ENCODE measurements at regions not wholly inside any gene's neighbourhood (a gene's known extent, or its start where the extent isn't known, plus 50 kb on each side); places are given as distances from the start of the nearest gene placed in this dataset.

- Histone ChIP-seq H3K9me3 (ENCODE audit: control insufficient read depth, insufficient read depth, low read length) (no peaks in the 10 kb centered on the region), H3K4me3 (ENCODE audit: low read depth, low read length) (no peak overlapping the region), H3K27me3 (ENCODE audit: control insufficient read depth, insufficient read depth, low read length) (no peaks in the 10 kb centered on the region), H3K4me1 (ENCODE audit: control insufficient read depth, insufficient read depth, low read length) (peaks cover 3% of the 10 kb centered on the region), H3K36me3 (ENCODE audit: control insufficient read depth, insufficient read depth, low read length) (no peaks in the 10 kb centered on the region), H3K27ac (ENCODE audit: low read depth, low read length) (no peak overlapping the region)
- no peak for DNase-seq (ENCODE audit: low read depth in 4 of 6, low spot score in 6 of 6)
Observed at GRCh38 chr10:88103576-88103975, 240.2 kb downstream of the PTEN start.

- no peak overlapping the region for H3K4me3 ChIP-seq (ENCODE audit: low read depth, low read length)
- H3K4me1 ChIP-seq (ENCODE audit: control insufficient read depth, insufficient read depth, low read length), result peaks cover 3% of the 10 kb centered on the region
- DNase-seq (ENCODE audit: low read depth in 4 of 6, low spot score in 6 of 6), result no peak
- no peaks in the 10 kb centered on the region for H3K27me3 ChIP-seq (ENCODE audit: control insufficient read depth, insufficient read depth, low read length)
- H3K27ac ChIP-seq (ENCODE audit: low read depth, low read length), result no peak overlapping the region
- H3K36me3 ChIP-seq (ENCODE audit: control insufficient read depth, insufficient read depth, low read length), result no peaks in the 10 kb centered on the region
- no peaks in the 10 kb centered on the region for H3K9me3 ChIP-seq (ENCODE audit: control insufficient read depth, insufficient read depth, low read length)
- WGBS (ENCODE audit: insufficient coverage), result no CpG with 5 or more reads among the region's 2 CpGs
Observed at GRCh38 chr10:88104223-88104622, 240.8 kb downstream of the PTEN start.

GRCh38 chr10:88106366-88106765, 242.9 kb downstream of the PTEN start:
- H3K9me3 ChIP-seq (ENCODE audit: control insufficient read depth, insufficient read depth, low read length), result no peaks in the 10 kb centered on the region
- H3K36me3 ChIP-seq (ENCODE audit: control insufficient read depth, insufficient read depth, low read length), result no peaks in the 10 kb centered on the region
- H3K4me3 ChIP-seq (ENCODE audit: low read depth, low read length), result no peak overlapping the region
- peaks cover 3% of the 10 kb centered on the region for H3K4me1 ChIP-seq (ENCODE audit: control insufficient read depth, insufficient read depth, low read length)
- no peak for DNase-seq (ENCODE audit: low read depth in 4 of 6, low spot score in 6 of 6)
- H3K27ac ChIP-seq (ENCODE audit: low read depth, low read length), result no peak overlapping the region
- H3K27me3 ChIP-seq (ENCODE audit: control insufficient read depth, insufficient read depth, low read length), result no peaks in the 10 kb centered on the region
- 100% methylated on average over 1 of the region's 2 CpGs for WGBS (ENCODE audit: insufficient coverage)

GRCh38 chr10:88107296-88108097, 244.1 kb downstream of the PTEN start:
- Histone ChIP-seq H3K4me3 (ENCODE audit: low read depth, low read length) (no peak overlapping the region), H3K27ac (ENCODE audit: low read depth, low read length) (no peak overlapping the region), H3K27me3 (ENCODE audit: control insufficient read depth, insufficient read depth, low read length) (no peaks in the 10 kb centered on the region), H3K36me3 (ENCODE audit: control insufficient read depth, insufficient read depth, low read length) (no peaks in the 10 kb centered on the region), H3K4me1 (ENCODE audit: control insufficient read depth, insufficient read depth, low read length) (peaks cover 3% of the 10 kb centered on the region), H3K9me3 (ENCODE audit: control insufficient read depth, insufficient read depth, low read length) (no peaks in the 10 kb centered on the region)
- 100% methylated on average over 1 of the region's 4 CpGs for WGBS (ENCODE audit: insufficient coverage)
- no peak for DNase-seq (ENCODE audit: low read depth in 4 of 6, low spot score in 6 of 6)

- WGBS (ENCODE audit: insufficient coverage), result 80% methylated on average over 1 of the region's 2 CpGs
- no peak for DNase-seq (ENCODE audit: low read depth in 4 of 6, low spot score in 6 of 6)
- Histone ChIP-seq H3K36me3 (ENCODE audit: control insufficient read depth, insufficient read depth, low read length) (no peaks in the 10 kb centered on the region), H3K27ac (ENCODE audit: low read depth, low read length) (no peak overlapping the region), H3K4me1 (ENCODE audit: control insufficient read depth, insufficient read depth, low read length) (peaks cover 3% of the 10 kb centered on the region), H3K4me3 (ENCODE audit: low read depth, low read length) (no peak overlapping the region), H3K27me3 (ENCODE audit: control insufficient read depth, insufficient read depth, low read length) (no peaks in the 10 kb centered on the region), H3K9me3 (ENCODE audit: control insufficient read depth, insufficient read depth, low read length) (no peaks in the 10 kb centered on the region)
Observed at GRCh38 chr10:88108115-88108610, 244.7 kb downstream of the PTEN start.

- H3K36me3 ChIP-seq (ENCODE audit: control insufficient read depth, insufficient read depth, low read length), result no peaks in the 10 kb centered on the region
- peaks cover 3% of the 10 kb centered on the region for H3K4me1 ChIP-seq (ENCODE audit: control insufficient read depth, insufficient read depth, low read length)
- DNase-seq (ENCODE audit: low read depth in 4 of 6, low spot score in 6 of 6), result no peak
- H3K4me3 ChIP-seq (ENCODE audit: low read depth, low read length), result no peak overlapping the region
- H3K27me3 ChIP-seq (ENCODE audit: control insufficient read depth, insufficient read depth, low read length), result no peaks in the 10 kb centered on the region
- no peak overlapping the region for H3K27ac ChIP-seq (ENCODE audit: low read depth, low read length)
- no peaks in the 10 kb centered on the region for H3K9me3 ChIP-seq (ENCODE audit: control insufficient read depth, insufficient read depth, low read length)
Observed at GRCh38 chr10:88110355-88110754, 246.9 kb downstream of the PTEN start.

- H3K27me3 ChIP-seq (ENCODE audit: control insufficient read depth, insufficient read depth, low read length), result no peaks in the 10 kb centered on the region
- peaks cover 3% of the 10 kb centered on the region for H3K4me1 ChIP-seq (ENCODE audit: control insufficient read depth, insufficient read depth, low read length)
- no peak for DNase-seq (ENCODE audit: low read depth in 4 of 6, low spot score in 6 of 6)
- H3K36me3 ChIP-seq (ENCODE audit: control insufficient read depth, insufficient read depth, low read length), result no peaks in the 10 kb centered on the region
- no peak overlapping the region for H3K27ac ChIP-seq (ENCODE audit: low read depth, low read length)
- H3K9me3 ChIP-seq (ENCODE audit: control insufficient read depth, insufficient read depth, low read length), result no peaks in the 10 kb centered on the region
- no CpG with 5 or more reads among the region's 3 CpGs for WGBS (ENCODE audit: insufficient coverage)
- no peak overlapping the region for H3K4me3 ChIP-seq (ENCODE audit: low read depth, low read length)
Observed at GRCh38 chr10:88110822-88111221, 247.4 kb downstream of the PTEN start.

GRCh38 chr10:88111294-88111693, 247.9 kb downstream of the PTEN start:
- DNase-seq (ENCODE audit: low read depth in 4 of 6, low spot score in 6 of 6), result no peak
- Histone ChIP-seq H3K27me3 (ENCODE audit: control insufficient read depth, insufficient read depth, low read length) (no peaks in the 10 kb centered on the region), H3K4me3 (ENCODE audit: low read depth, low read length) (no peak overlapping the region), H3K4me1 (ENCODE audit: control insufficient read depth, insufficient read depth, low read length) (peaks cover 3% of the 10 kb centered on the region), H3K27ac (ENCODE audit: low read depth, low read length) (no peak overlapping the region), H3K9me3 (ENCODE audit: control insufficient read depth, insufficient read depth, low read length) (no peaks in the 10 kb centered on the region), H3K36me3 (ENCODE audit: control insufficient read depth, insufficient read depth, low read length) (no peaks in the 10 kb centered on the region)
- WGBS (ENCODE audit: insufficient coverage), result 100% methylated on average over 1 of the region's 2 CpGs

- no peaks in the 10 kb centered on the region for H3K27me3 ChIP-seq (ENCODE audit: control insufficient read depth, insufficient read depth, low read length)
- no peak overlapping the region for H3K4me3 ChIP-seq (ENCODE audit: low read depth, low read length)
- no peaks in the 10 kb centered on the region for H3K9me3 ChIP-seq (ENCODE audit: control insufficient read depth, insufficient read depth, low read length)
- no peak for DNase-seq (ENCODE audit: low read depth in 4 of 6, low spot score in 6 of 6)
- no peak overlapping the region for H3K27ac ChIP-seq (ENCODE audit: low read depth, low read length)
- H3K4me1 ChIP-seq (ENCODE audit: control insufficient read depth, insufficient read depth, low read length), result no peaks in the 10 kb centered on the region
- WGBS (ENCODE audit: insufficient coverage), result no CpG with 5 or more reads among the region's 1 CpG
- no peaks in the 10 kb centered on the region for H3K36me3 ChIP-seq (ENCODE audit: control insufficient read depth, insufficient read depth, low read length)
Observed at GRCh38 chr10:88113232-88113631, 249.8 kb downstream of the PTEN start.

- Histone ChIP-seq H3K9me3 (ENCODE audit: control insufficient read depth, insufficient read depth, low read length) (no peaks in the 10 kb centered on the region), H3K27me3 (ENCODE audit: control insufficient read depth, insufficient read depth, low read length) (no peaks in the 10 kb centered on the region), H3K36me3 (ENCODE audit: control insufficient read depth, insufficient read depth, low read length) (no peaks in the 10 kb centered on the region), H3K4me1 (ENCODE audit: control insufficient read depth, insufficient read depth, low read length) (no peaks in the 10 kb centered on the region), H3K4me3 (ENCODE audit: low read depth, low read length) (no peak overlapping the region), H3K27ac (ENCODE audit: low read depth, low read length) (no peak overlapping the region)
- no peak for DNase-seq (ENCODE audit: low read depth in 4 of 6, low spot score in 6 of 6)
- 100% methylated on average over 2 of the region's 2 CpGs for WGBS (ENCODE audit: insufficient coverage)
Observed at GRCh38 chr10:88113657-88114272, 250.3 kb downstream of the PTEN start.
